Mesenchymal stem cell (in vitro differentiated cells and primary cell): ENCODE measurements at regions not wholly inside any gene's neighbourhood (a gene's known extent, or its start where the extent isn't known, plus 50 kb on each side); places are given as distances from the start of the nearest gene placed in this dataset.
A peak's percentile ranks its signal among the peaks of the same experiment; 100 is the strongest.
"Not testable (repeated sequence)": the region's sequence is repeated elsewhere in the genome, so short reads cannot be mapped to it uniquely, and the experiment has no call there.

Experiments
- DNase-seq: peaks from one replicate; pipeline ENCODE4 v3.0.0-alpha.2; 2013
- H2AFZ ChIP-seq: one replicate; pipeline ENCODE4 v1.6.1; 2013; ENCODE audit warnings: low read depth, mild to moderate bottlenecking, control low read depth, inconsistent platforms, low read length, moderate library complexity
- H2AK5ac ChIP-seq: 2 replicates; pipeline ENCODE4 v1.6.1; 2013; ENCODE audit warnings: low read length, moderate library complexity, mild to moderate bottlenecking, inconsistent platforms; ENCODE audit not compliant: severe bottlenecking
- H2BK120ac ChIP-seq: one replicate; pipeline ENCODE4 v1.6.1; 2013; ENCODE audit warnings: low read depth, mild to moderate bottlenecking, inconsistent platforms, low read length, moderate library complexity
- H2BK12ac ChIP-seq, 2 experiments: one replicate each; pipeline ENCODE4 v1.6.1; 2013; ENCODE audit warnings: inconsistent platforms in 2 of 2, low read length in 2 of 2, mild to moderate bottlenecking in 2 of 2, moderate library complexity in 2 of 2, control low read depth in 1 of 2
- H2BK15ac ChIP-seq: one replicate; pipeline ENCODE4 v1.6.1; 2013; ENCODE audit warnings: mild to moderate bottlenecking, low read depth, inconsistent platforms; ENCODE audit not compliant: poor library complexity, severe bottlenecking
- H2BK5ac ChIP-seq: 2 replicates; pipeline ENCODE4 v1.6.1; 2013; ENCODE audit warnings: low read depth, mild to moderate bottlenecking, low read length, control low read depth, inconsistent platforms; ENCODE audit not compliant: poor library complexity, severe bottlenecking
- H3K14ac ChIP-seq, 2 experiments: one replicate each; pipeline ENCODE4 v1.6.1; 2013; ENCODE audit warnings: inconsistent platforms in 2 of 2, low read length in 2 of 2, control low read depth in 1 of 2, mild to moderate bottlenecking in 1 of 2, moderate library complexity in 1 of 2
- H3K18ac ChIP-seq, 2 experiments: one replicate each; pipeline ENCODE4 v1.6.1; 2013; ENCODE audit warnings: inconsistent platforms in 2 of 2, low read length in 2 of 2, control low read depth in 1 of 2, low read depth in 1 of 2, mild to moderate bottlenecking in 1 of 2
- H3K23ac ChIP-seq, 2 experiments: one replicate each; pipeline ENCODE4 v1.6.1; 2013; ENCODE audit warnings: inconsistent platforms in 2 of 2, low read length in 2 of 2, mild to moderate bottlenecking in 2 of 2, moderate library complexity in 2 of 2, control low read depth in 1 of 2
- H3K27ac ChIP-seq: 2 replicates; pipeline ENCODE4 v1.5.1; 2013; ENCODE audit warnings: mild to moderate bottlenecking, moderate library complexity, low read length, control low read depth, inconsistent platforms; ENCODE audit not compliant: poor library complexity, severe bottlenecking
- H3K27me3 ChIP-seq, 2 experiments: 2 replicates each; pipeline versions ENCODE4 v1.6.1 to v1.7.0; 2013; ENCODE audit warnings: low read length in 2 of 2, mild to moderate bottlenecking in 2 of 2, moderate library complexity in 2 of 2, control low read depth in 1 of 2, inconsistent platforms in 1 of 2; ENCODE audit not compliant: control insufficient read depth in 1 of 2, insufficient read depth in 1 of 2
- H3K36me3 ChIP-seq, 2 experiments: 2 replicates each; pipeline versions ENCODE4 v1.6.1 to v1.7.0; 2013; ENCODE audit warnings: low read length in 2 of 2, control low read depth in 1 of 2, inconsistent platforms in 1 of 2, low read depth in 1 of 2, mild to moderate bottlenecking in 1 of 2; ENCODE audit not compliant: insufficient read depth in 2 of 2, control insufficient read depth in 1 of 2
- H3K4ac ChIP-seq, 2 experiments: one replicate each; pipeline ENCODE4 v1.6.1; 2013; ENCODE audit warnings: inconsistent platforms in 2 of 2, low read length in 2 of 2, mild to moderate bottlenecking in 2 of 2, moderate library complexity in 2 of 2, control low read depth in 1 of 2, low read depth in 1 of 2
- H3K4me1 ChIP-seq: 2 replicates; pipeline ENCODE4 v1.6.1; 2013; ENCODE audit warnings: low read depth, low read length, control low read depth; ENCODE audit not compliant: control insufficient read depth, insufficient read depth
- H3K4me2 ChIP-seq: 2 replicates; pipeline ENCODE4 v1.6.1; 2013; ENCODE audit warnings: low read length, mild to moderate bottlenecking, inconsistent platforms; ENCODE audit not compliant: poor library complexity, severe bottlenecking
- H3K4me3 ChIP-seq, 2 experiments: 2 replicates each; pipeline versions ENCODE4 v1.5.1 to v1.7.0; 2013; ENCODE audit warnings: low read length in 2 of 2, mild to moderate bottlenecking in 2 of 2, control low read depth in 1 of 2, low read depth in 1 of 2; ENCODE audit not compliant: insufficient read depth in 1 of 2
- H3K79me1 ChIP-seq: replicated peaks from 2 replicates; pipeline ENCODE4 v1.6.1; 2013; ENCODE audit warnings: mild to moderate bottlenecking, control low read depth, low read length, inconsistent platforms; ENCODE audit not compliant: poor library complexity, severe bottlenecking
- H3K9ac ChIP-seq: 2 replicates; pipeline ENCODE4 v1.7.0; 2013; ENCODE audit warnings: mild to moderate bottlenecking, low read length, moderate library complexity
- H3K9me3 ChIP-seq: 2 replicates; pipeline ENCODE4 v1.7.0; 2013; ENCODE audit warnings: mild to moderate bottlenecking, low read length; ENCODE audit not compliant: control insufficient read depth
- H4K8ac ChIP-seq: one replicate; pipeline ENCODE4 v1.6.1; 2013; ENCODE audit warnings: inconsistent platforms, mild to moderate bottlenecking, low read length, moderate library complexity
- H4K91ac ChIP-seq: one replicate; pipeline ENCODE4 v1.6.1; 2013; ENCODE audit warnings: mild to moderate bottlenecking, low read length, inconsistent platforms
- WGBS: methylation state at CpG from one replicate; pipeline ENCODE4 v1.1.7; 2013; ENCODE audit warnings: mixed read lengths; 5-methylcytosine and 5-hydroxymethylcytosine counted together

GRCh38 chr16:29155866-29156200 lies 171.0 kb downstream of the LAT start:
- H4K8ac ChIP-seq, H3K9me3 ChIP-seq, H3K27me3 ChIP-seq, H2AFZ ChIP-seq, H2BK12ac ChIP-seq, H3K79me1 ChIP-seq, H3K4ac ChIP-seq, H3K27ac ChIP-seq, H3K4me2 ChIP-seq, H4K91ac ChIP-seq, DNase-seq, H2AK5ac ChIP-seq, H2BK120ac ChIP-seq, H2BK5ac ChIP-seq, H3K4me3 ChIP-seq, H3K18ac ChIP-seq, H3K36me3 ChIP-seq, H2BK15ac ChIP-seq, H3K14ac ChIP-seq, H3K23ac ChIP-seq, H3K9ac ChIP-seq: not testable (repeated sequence)
- peaks cover 21% of the 10 kb centered on the region for H3K4me1 ChIP-seq
- 94% methylated on average over 16 of the region's 17 CpGs for WGBS

DNA sequence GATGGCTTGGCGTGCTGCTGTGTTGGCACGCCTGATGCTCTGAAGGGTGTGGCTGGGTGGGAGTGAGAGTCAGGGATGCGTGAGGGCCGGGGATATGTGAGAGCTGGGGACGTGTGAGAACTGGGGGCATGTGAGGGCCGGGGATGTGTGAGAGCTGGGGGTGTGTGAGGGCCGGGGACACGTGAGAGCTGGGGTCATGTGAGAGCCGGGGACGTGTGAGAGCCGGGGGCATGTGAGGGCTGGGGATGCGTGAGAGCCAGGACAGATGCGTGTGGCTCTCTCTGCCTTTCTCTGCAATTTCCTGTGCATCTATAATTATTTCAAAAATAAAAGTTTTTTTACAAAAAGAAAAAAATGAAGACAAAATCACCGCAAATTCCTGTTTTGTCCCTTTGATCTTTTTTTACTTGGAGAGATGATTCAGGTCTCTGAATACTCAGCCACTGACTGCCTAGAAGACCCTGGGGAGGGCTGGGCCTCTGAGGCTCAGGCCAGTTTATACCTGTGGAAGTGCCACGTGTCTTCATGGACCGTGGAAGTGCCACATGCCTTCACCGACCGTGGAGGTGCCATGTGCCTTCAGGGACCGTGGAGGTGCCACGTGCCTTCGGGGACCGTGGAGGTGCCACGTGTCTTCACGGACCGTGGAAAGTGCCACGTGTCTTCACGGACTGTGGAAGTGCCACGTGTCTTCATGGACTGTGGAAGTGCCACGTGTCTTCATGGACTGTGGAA lies 170.4 kb downstream of the LAT start:
- H2AFZ ChIP-seq, H3K4me3 ChIP-seq, H3K9me3 ChIP-seq, DNase-seq, H2BK15ac ChIP-seq, H3K36me3 ChIP-seq, H3K9ac ChIP-seq, H2AK5ac ChIP-seq, H2BK120ac ChIP-seq, H3K27ac ChIP-seq, H3K27me3 ChIP-seq, H2BK12ac ChIP-seq, H3K4me2 ChIP-seq, H3K4ac ChIP-seq, H3K79me1 ChIP-seq, H2BK5ac ChIP-seq, H3K23ac ChIP-seq, H4K8ac ChIP-seq, H4K91ac ChIP-seq: not testable (repeated sequence)
- Histone ChIP-seq H3K18ac (peak overlapping the region in 1 of 2 experiments; percentile 25), H3K4me1 (peaks cover 21% of the 10 kb centered on the region), H3K14ac (peak overlapping the region in 1 of 2 experiments; percentile 44)
- 94% methylated on average over 22 of the region's 29 CpGs for WGBS

DNA sequence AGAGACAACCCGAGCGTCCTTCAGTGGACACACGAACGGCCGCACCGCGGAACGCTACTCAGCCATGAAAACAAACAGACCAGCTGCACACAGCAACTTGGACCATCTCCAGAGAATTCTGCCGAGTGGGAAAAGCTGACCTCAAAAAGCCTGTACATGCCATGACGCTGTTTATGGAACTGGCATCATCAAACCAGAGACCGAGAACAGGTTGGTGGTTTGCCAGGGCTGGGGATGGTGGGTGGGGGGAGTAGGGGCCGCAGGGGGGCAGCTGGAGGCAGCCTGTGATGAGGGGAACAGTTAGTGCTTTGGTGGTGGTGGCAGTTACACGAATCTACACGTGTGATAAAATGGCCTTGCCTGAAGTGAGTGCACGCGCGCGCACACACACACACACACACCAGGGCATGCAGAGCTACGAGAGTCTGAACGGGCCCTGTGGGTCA lies 169.8 kb downstream of the LAT start:
- DNase-seq, result peak; percentile 26
- no peak overlapping the region for H3K23ac ChIP-seq
- peak overlapping the region in 1 of 2 experiments; percentile 25 for H3K18ac ChIP-seq
- no peak overlapping the region for H4K91ac ChIP-seq
- H2BK5ac ChIP-seq, result no peak overlapping the region
- peaks cover 21% of the 10 kb centered on the region for H3K4me1 ChIP-seq
- H2AFZ ChIP-seq, result no peak overlapping the region
- H3K4me3 ChIP-seq, result no peak overlapping the region
- WGBS, result 88% methylated on average over 19 of the region's 20 CpGs
- no peak overlapping the region for H3K9ac ChIP-seq
- H3K9me3 ChIP-seq, result no peaks in the 10 kb centered on the region
- no peak overlapping the region for H2BK120ac ChIP-seq
- H3K27ac ChIP-seq, result no peak overlapping the region
- no peak overlapping the region for H3K4me2 ChIP-seq
- no peak overlapping the region for H4K8ac ChIP-seq
- H2BK15ac ChIP-seq, result no peak overlapping the region
- H3K27me3 ChIP-seq, result no peaks in the 10 kb centered on the region
- no peaks in the 10 kb centered on the region for H3K36me3 ChIP-seq
- H2BK12ac ChIP-seq, result no peak overlapping the region
- no peaks in the 10 kb centered on the region for H3K79me1 ChIP-seq
- no peak overlapping the region for H3K4ac ChIP-seq
- H2AK5ac ChIP-seq, result no peak overlapping the region
- peak overlapping the region in 1 of 2 experiments; percentile 44 for H3K14ac ChIP-seq

DNA sequence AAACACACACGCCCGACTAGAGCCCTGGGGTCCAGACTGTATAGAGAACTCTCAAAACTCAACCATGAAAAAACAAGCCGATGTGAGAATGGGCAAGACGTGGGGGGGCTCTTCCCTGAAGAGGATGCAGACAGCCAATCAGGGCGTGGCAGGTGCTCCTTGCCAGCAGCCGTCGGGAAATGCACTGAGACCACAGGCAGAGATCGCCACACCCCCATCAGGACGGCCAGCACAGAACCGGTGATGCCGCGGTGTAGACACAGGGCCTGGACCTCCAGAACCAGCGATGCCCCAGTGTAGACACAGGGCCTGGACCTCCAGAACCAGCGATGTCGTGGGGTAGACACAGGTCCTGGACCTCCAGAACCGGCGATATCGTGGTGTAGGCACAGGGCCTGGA lies 169.2 kb downstream of the LAT start:
- Histone ChIP-seq H3K79me1 (no peaks in the 10 kb centered on the region), H2BK120ac (no peak overlapping the region), H2AK5ac (no peak overlapping the region), H3K27ac (no peak overlapping the region), H3K18ac (no peak overlapping the region), H4K91ac (no peak overlapping the region), H3K4me1 (peaks cover 21% of the 10 kb centered on the region), H3K4me2 (no peak overlapping the region), H3K4ac (no peak overlapping the region), H3K4me3 (no peak overlapping the region), H3K14ac (peak overlapping the region in 1 of 2 experiments; percentile 19), H2BK5ac (no peak overlapping the region), H3K9ac (no peak overlapping the region), H4K8ac (no peak overlapping the region), H3K9me3 (no peaks in the 10 kb centered on the region), H3K27me3 (no peaks in the 10 kb centered on the region), H2BK15ac (no peak overlapping the region), H3K23ac (no peak overlapping the region), H2AFZ (no peak overlapping the region), H2BK12ac (peak overlapping the region in 1 of 2 experiments; percentile 2), H3K36me3 (no peaks in the 10 kb centered on the region)
- 92% methylated on average over 18 of the region's 18 CpGs for WGBS
- no peak for DNase-seq
